Activated B cell treated with CpG ODN at 0.5 μM for 24 hours (primary cell): ENCODE measurements at regions not wholly inside any gene's neighbourhood (a gene's known extent, or its start where the extent isn't known, plus 50 kb on each side); places are given as distances from the start of the nearest gene placed in this dataset.

ENCODE experiments used
- ATAC-seq: fragments of 200-7000 bp; cut with Tn5 transposase; one replicate; pipeline ENCODE4 v1.10.0; 2021; ENCODE audit warnings: low read depth, mild to moderate bottlenecking, moderate library complexity
- CTCF ChIA-PET: fragments of 350-600 bp; sonication (Branson Sonifier 250); formaldehyde crosslinking; loops from one replicate; lab custom pipeline; 2021; ENCODE audit warnings: antibody characterized with exemption; lab: Charles Lee
- POLR2A ChIA-PET: fragments of 350-600 bp; sonication (Branson Sonifier 250); formaldehyde crosslinking; loops from one replicate; lab custom pipeline; 2021; ENCODE audit warnings: antibody characterized with exemption; lab: Charles Lee
- DNase-seq: peaks from one replicate; pipeline ENCODE4 v3.0.0; 2022
- H3K27ac Mint-ChIP-seq: one replicate; pipeline ENCODE4 v1.8.0; 2020; ENCODE audit warnings: mixed read lengths
- H3K27me3 Mint-ChIP-seq: one replicate; pipeline ENCODE4 v1.8.0; 2021; ENCODE audit warnings: mixed read lengths
- H3K36me3 Mint-ChIP-seq: one replicate; pipeline ENCODE4 v1.8.0; 2021; ENCODE audit warnings: low read depth, mixed read lengths
- H3K4me1 Mint-ChIP-seq: one replicate; pipeline ENCODE4 v1.8.0; 2021; ENCODE audit warnings: mixed read lengths
- H3K4me3 Mint-ChIP-seq: one replicate; pipeline ENCODE4 v1.8.0; 2020; ENCODE audit warnings: mild to moderate bottlenecking, mixed read lengths
- H3K9me3 Mint-ChIP-seq: one replicate; pipeline ENCODE4 v1.8.0; 2020; ENCODE audit warnings: mixed read lengths
- intact Hi-C: fragments of 100-400 bp; cut with micrococcal nuclease; formaldehyde crosslinking; loops from one replicate; pipeline ENCODE4 v1.15.1; 2024
- TF ChIP-seq, protein P1 (sequence below): fragments of 200-600 bp; IDR thresholded peaks from one replicate; pipeline ENCODE4 v1.8.0; 2022; ENCODE audit warnings: antibody characterized with exemption, mild to moderate bottlenecking

DNA sequence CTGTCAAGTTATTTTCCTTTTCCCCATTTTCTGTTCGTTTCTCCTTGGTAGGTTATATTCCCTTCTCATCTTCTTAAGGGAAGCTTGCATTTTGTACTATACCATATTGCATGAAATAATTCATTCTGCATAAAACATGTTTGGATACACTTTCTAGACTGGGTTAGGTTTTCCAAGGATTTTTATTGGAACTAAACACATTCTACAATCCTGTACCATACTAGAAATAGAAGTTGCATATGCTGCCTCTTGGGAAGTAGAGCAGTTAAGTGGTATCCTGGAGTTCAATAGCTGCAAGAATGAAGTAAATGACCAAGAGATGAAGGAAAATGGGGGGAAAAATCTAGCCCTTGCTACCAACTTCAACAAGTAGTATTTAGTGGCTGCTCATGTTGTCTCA lies 393.7 kb upstream of the SLIT2 start:
- ChIA-PET CTCF (no interaction called here), POLR2A (no interaction called here)
- H3K27ac Mint-ChIP-seq: no peak overlapping the region
- peaks cover 8% of the 10 kb centered on the region for H3K9me3 Mint-ChIP-seq
- DNase-seq (no peak), ATAC-seq (no peak)
- no peaks in the 10 kb centered on the region for H3K4me1 Mint-ChIP-seq
- no peaks in the 10 kb centered on the region for H3K27me3 Mint-ChIP-seq
- no peak overlapping the region for H3K4me3 Mint-ChIP-seq
- intact Hi-C loops: no loop called here
- TF ChIP-seq, protein P1, sequence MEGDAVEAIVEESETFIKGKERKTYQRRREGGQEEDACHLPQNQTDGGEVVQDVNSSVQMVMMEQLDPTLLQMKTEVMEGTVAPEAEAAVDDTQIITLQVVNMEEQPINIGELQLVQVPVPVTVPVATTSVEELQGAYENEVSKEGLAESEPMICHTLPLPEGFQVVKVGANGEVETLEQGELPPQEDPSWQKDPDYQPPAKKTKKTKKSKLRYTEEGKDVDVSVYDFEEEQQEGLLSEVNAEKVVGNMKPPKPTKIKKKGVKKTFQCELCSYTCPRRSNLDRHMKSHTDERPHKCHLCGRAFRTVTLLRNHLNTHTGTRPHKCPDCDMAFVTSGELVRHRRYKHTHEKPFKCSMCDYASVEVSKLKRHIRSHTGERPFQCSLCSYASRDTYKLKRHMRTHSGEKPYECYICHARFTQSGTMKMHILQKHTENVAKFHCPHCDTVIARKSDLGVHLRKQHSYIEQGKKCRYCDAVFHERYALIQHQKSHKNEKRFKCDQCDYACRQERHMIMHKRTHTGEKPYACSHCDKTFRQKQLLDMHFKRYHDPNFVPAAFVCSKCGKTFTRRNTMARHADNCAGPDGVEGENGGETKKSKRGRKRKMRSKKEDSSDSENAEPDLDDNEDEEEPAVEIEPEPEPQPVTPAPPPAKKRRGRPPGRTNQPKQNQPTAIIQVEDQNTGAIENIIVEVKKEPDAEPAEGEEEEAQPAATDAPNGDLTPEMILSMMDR: no peak
- H3K36me3 Mint-ChIP-seq: no peaks in the 10 kb centered on the region

DNA sequence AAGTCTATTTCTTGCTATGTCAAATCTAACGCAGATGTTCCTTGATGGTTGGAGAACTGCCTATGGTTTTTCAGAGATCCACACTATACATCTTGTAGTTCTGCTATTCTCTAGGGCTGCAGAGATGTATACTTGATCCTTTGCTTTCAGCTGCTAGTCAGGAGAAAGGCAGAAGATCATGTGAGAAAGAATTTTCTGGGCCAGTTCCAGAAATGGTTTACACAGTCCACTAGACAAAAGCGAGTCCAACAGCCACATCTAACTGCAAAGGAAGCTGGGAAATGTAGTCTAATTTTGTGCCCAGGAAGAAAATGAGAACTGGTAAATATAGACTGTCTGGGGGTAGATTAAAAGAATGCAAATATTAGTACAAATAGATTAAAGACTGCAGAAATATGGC lies 394.3 kb upstream of the SLIT2 start:
- no peak for ATAC-seq
- intact Hi-C loops: no loop called here
- POLR2A ChIA-PET: no interaction called here
- Mint-ChIP-seq H3K36me3 (no peaks in the 10 kb centered on the region), H3K4me3 (no peak overlapping the region), H3K9me3 (peaks cover 8% of the 10 kb centered on the region), H3K4me1 (no peaks in the 10 kb centered on the region), H3K27ac (no peak overlapping the region), H3K27me3 (no peaks in the 10 kb centered on the region)
- TF ChIP-seq, protein P1: no peak
- no peak for DNase-seq
- CTCF ChIA-PET: no interaction called here

DNA sequence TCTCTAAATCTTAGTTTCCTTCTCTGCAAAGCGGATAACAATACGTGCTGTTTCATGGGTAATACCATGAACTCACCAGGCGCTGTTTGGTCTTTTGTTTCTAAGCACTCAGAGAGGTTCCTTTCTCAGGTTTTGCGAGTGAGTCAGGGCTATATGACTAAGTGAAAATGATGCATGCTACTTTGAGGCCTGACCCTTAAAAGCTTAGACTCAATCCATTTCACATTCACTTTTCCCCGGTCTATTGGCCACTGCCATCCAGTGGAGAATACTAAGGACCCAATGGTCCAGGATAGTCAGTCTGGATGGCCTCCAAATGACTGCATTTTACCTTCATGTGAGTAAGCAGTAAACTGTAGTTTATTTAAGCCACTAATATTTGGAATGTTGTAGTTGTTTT lies 400.8 kb upstream of the SLIT2 start:
- no peak overlapping the region for H3K4me3 Mint-ChIP-seq
- ChIA-PET POLR2A (no interaction called here), CTCF (no interaction called here)
- DNase-seq (no peak), ATAC-seq (no peak)
- TF ChIP-seq, protein P1: no peak
- intact Hi-C loops: no loop called here
- no peaks in the 10 kb centered on the region for H3K36me3 Mint-ChIP-seq
- no peaks in the 10 kb centered on the region for H3K9me3 Mint-ChIP-seq
- no peak overlapping the region for H3K27ac Mint-ChIP-seq
- no peaks in the 10 kb centered on the region for H3K4me1 Mint-ChIP-seq
- H3K27me3 Mint-ChIP-seq: no peaks in the 10 kb centered on the region

DNA sequence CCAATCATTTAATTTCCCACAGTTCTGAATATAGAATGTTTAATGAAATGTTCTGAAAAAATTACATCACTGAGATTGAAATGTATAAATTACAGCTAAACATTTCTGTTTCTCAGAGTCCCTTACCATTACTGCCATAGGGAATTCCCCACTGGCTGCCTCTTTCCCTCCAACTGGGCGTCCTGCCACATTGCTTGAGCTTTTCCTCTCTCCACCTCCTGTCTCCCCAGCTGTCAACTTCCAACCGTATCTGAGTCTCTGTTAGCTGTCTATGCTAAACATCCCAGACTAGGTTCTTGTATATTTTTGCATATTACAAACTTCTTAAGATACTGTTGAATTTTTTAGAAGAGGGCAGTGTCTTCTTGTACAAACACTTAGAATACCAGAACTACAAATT lies 407.3 kb upstream of the SLIT2 start:
- POLR2A ChIA-PET: no interaction called here
- Mint-ChIP-seq H3K27me3 (no peaks in the 10 kb centered on the region), H3K9me3 (peaks cover 4% of the 10 kb centered on the region), H3K4me1 (no peaks in the 10 kb centered on the region), H3K36me3 (no peaks in the 10 kb centered on the region), H3K27ac (no peak overlapping the region), H3K4me3 (no peak overlapping the region)
- intact Hi-C loops: no loop called here
- CTCF ChIA-PET: no interaction called here
- no peak for DNase-seq
- TF ChIP-seq, protein P1: no peak
- no peak for ATAC-seq

DNA sequence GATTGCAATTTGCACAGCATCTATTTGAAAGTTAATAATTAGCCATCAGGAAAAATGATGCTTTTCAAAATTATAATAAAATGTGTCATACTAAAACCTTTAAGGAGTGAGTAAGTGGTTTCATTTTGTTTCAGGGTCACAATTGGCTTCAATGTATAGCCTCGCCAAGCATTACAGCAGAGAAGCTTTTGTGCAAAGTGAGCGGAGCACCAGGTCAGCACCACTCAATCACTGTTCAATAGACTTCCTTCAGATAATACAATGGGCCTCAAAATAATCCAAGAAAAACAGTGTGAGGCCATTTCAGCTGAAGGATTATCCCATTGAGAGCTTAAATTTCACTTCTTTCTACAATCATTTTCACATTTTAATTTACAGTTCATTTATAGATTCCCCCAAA lies 409.2 kb upstream of the SLIT2 start:
- no peak for DNase-seq
- H3K9me3 Mint-ChIP-seq: peaks cover 4% of the 10 kb centered on the region
- no peak for ATAC-seq
- no peaks in the 10 kb centered on the region for H3K36me3 Mint-ChIP-seq
- intact Hi-C loops: no loop called here
- H3K27me3 Mint-ChIP-seq: no peaks in the 10 kb centered on the region
- TF ChIP-seq, protein P1: no peak
- ChIA-PET CTCF (no interaction called here), POLR2A (no interaction called here)
- no peak overlapping the region for H3K4me3 Mint-ChIP-seq
- H3K4me1 Mint-ChIP-seq: no peaks in the 10 kb centered on the region
- H3K27ac Mint-ChIP-seq: no peak overlapping the region
